AG09319 (cell line): ENCODE measurements at regions not wholly inside any gene's neighbourhood (a gene's known extent, or its start where the extent isn't known, plus 50 kb on each side); places are given as distances from the start of the nearest gene placed in this dataset.

Experiments
- DNase-seq: peaks from one replicate; pipeline ENCODE4 v3.0.0-alpha.2; 2010; ENCODE audit warnings: low read depth; ENCODE audit errors: extremely low read depth
- TF ChIP-seq, protein P1 (sequence below): IDR thresholded peaks from 2 replicates; pipeline ENCODE4 v1.5.1; 2011; ENCODE audit warnings: low read depth, mild to moderate bottlenecking, inconsistent platforms, low read length, moderate library complexity

DNA sequence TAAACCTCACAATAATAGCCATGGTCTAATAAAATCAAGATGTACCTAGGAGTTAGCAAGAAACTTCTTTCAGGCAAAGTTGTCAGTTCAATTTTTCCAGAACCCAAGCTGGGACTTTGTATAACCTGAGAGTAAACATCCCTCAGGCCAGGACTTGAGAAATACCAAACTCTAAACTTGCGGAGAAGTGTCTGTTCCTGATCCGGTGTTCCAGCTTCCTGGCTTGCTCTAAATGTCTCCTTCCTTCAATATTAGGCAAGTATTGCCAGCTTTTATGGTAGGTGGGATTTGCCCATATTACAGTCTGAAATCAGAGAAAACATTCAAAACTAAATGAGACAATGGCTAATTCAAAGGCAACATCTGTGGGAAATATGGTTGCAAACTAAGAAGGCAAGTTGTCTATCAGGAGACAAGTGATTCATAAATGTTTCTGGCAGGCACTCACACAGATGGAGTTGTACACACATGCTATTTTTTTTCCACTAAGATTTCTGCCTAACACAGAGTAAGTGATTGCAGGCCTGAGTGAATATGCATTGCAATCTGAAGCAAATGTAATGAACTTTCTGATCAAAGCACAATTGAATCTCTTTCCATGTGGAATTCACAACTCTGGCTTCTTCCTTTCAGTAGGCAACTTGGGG, 88.3 kb upstream of the COL8A1 start:
- TF ChIP-seq, protein P1, sequence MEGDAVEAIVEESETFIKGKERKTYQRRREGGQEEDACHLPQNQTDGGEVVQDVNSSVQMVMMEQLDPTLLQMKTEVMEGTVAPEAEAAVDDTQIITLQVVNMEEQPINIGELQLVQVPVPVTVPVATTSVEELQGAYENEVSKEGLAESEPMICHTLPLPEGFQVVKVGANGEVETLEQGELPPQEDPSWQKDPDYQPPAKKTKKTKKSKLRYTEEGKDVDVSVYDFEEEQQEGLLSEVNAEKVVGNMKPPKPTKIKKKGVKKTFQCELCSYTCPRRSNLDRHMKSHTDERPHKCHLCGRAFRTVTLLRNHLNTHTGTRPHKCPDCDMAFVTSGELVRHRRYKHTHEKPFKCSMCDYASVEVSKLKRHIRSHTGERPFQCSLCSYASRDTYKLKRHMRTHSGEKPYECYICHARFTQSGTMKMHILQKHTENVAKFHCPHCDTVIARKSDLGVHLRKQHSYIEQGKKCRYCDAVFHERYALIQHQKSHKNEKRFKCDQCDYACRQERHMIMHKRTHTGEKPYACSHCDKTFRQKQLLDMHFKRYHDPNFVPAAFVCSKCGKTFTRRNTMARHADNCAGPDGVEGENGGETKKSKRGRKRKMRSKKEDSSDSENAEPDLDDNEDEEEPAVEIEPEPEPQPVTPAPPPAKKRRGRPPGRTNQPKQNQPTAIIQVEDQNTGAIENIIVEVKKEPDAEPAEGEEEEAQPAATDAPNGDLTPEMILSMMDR, result no peak
- DNase-seq, result no peak

DNA sequence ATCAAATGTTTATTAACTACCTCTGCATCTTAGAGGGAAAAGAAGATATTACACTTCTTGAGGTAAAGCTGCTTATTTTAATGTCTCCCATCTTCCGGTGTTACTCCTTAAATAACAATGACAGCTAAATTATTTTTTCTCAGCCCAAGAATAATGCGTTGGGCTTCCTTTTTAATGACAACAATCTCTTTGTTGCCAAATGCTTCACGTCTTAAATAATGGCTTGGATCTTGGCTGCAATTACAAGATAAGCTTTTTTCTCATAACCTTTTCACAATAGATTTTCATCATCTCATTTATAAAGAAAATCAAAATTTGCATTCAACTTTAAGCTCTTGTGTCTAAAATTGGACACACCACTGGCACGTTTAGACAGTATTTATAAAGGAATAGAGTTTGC, 89.2 kb upstream of the COL8A1 start:
- DNase-seq, result no peak
- TF ChIP-seq, protein P1, result no peak

GRCh38 chr3:99548674-99549073, 89.7 kb upstream of the COL8A1 start:
- TF ChIP-seq, protein P1, result no peak
- DNase-seq, result no peak

- DNase-seq, result no peak
- TF ChIP-seq, protein P1, result no peak
Measured at GRCh38 chr3:99545941-99546580, 92.3 kb upstream of the COL8A1 start.

- TF ChIP-seq, protein P1, result no peak
- no peak for DNase-seq
Measured at GRCh38 chr3:99544786-99545281, 93.6 kb upstream of the COL8A1 start.

- DNase-seq, result no peak
- TF ChIP-seq, protein P1, result no peak
Measured at GRCh38 chr3:99543796-99544195, 94.6 kb upstream of the COL8A1 start.

- TF ChIP-seq, protein P1, result no peak
- DNase-seq, result no peak
Measured at GRCh38 chr3:99542767-99543518, 95.5 kb upstream of the COL8A1 start.
